Ovary (tissue), 3 donors: ENCODE measurements at regions not wholly inside any gene's neighbourhood (a gene's known extent, or its start where the extent isn't known, plus 50 kb on each side); places are given as distances from the start of the nearest gene placed in this dataset.

Experiments
- EP300 ChIP-seq: sonication (generic); formaldehyde crosslinking; IDR thresholded peaks from one replicate; pipeline ENCODE4 v1.6.1; 2017; ENCODE audit warnings: antibody characterized with exemption
- POLR2A ChIP-seq: fragments of 450-650 bp; IDR thresholded peaks from one replicate; pipeline ENCODE4 v1.6.1; 2017; ENCODE audit warnings: antibody characterized with exemption, mild to moderate bottlenecking, moderate library complexity
- TF ChIP-seq, protein P1 (sequence below), 3 donors: fragments of 450-650 bp in 2 of 3; fragments of 200-600 bp in 1 of 3; IDR thresholded peaks; one replicate each; pipeline versions ENCODE4 v1.5.1 to v1.8.0; 2016 to 2022; ENCODE audit warnings: antibody characterized with exemption in 3 of 3, mild to moderate bottlenecking in 1 of 3
- donor health status: DM: no; HTN: no; CAD: no.

DNA sequence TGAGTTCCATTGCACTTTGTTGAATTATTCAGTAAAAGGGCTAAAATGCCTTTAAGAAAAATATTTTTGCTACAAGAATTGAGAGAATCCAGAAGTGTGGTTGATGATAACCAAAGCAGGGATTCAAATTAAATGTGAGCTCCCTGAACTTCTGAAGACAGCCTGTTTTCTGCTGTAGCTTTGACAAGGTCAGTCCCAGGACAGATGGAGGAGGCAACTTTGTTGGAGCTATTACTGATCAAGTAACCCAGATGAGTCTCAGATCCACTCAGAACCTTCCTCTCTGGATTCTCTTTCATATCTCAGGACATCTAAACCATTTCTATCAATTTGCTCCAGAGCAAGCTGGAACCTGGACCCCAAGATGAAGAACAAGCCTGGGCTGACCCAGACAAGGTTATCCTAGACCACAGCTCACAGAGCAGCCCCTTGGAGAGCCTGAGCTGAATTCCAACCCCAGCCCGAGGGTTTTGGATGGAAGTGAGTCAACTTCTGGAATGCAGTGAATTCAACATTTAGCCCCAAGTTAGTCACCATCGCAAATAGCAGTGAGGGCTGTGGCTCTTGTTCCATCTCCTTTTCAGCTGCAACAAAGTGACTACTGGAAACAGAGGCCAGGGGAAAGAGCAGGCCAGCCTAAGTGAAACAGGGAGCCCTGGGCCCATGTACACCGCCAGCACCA is 137.8 kb upstream of the TSC22D1 start:
- TF ChIP-seq, protein P1, sequence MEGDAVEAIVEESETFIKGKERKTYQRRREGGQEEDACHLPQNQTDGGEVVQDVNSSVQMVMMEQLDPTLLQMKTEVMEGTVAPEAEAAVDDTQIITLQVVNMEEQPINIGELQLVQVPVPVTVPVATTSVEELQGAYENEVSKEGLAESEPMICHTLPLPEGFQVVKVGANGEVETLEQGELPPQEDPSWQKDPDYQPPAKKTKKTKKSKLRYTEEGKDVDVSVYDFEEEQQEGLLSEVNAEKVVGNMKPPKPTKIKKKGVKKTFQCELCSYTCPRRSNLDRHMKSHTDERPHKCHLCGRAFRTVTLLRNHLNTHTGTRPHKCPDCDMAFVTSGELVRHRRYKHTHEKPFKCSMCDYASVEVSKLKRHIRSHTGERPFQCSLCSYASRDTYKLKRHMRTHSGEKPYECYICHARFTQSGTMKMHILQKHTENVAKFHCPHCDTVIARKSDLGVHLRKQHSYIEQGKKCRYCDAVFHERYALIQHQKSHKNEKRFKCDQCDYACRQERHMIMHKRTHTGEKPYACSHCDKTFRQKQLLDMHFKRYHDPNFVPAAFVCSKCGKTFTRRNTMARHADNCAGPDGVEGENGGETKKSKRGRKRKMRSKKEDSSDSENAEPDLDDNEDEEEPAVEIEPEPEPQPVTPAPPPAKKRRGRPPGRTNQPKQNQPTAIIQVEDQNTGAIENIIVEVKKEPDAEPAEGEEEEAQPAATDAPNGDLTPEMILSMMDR (IDR thresholded peaks at IDR 0.05) = no peak
- TF ChIP-seq POLR2A = no peak
- no peak for TF ChIP-seq EP300
